ENCODE measurements at regions not wholly inside any gene's neighbourhood (a gene's known extent, or its start where the extent isn't known, plus 50 kb on each side); places are given as distances from the start of the nearest gene placed in this dataset.

- TF ChIP-seq, protein P1, sequence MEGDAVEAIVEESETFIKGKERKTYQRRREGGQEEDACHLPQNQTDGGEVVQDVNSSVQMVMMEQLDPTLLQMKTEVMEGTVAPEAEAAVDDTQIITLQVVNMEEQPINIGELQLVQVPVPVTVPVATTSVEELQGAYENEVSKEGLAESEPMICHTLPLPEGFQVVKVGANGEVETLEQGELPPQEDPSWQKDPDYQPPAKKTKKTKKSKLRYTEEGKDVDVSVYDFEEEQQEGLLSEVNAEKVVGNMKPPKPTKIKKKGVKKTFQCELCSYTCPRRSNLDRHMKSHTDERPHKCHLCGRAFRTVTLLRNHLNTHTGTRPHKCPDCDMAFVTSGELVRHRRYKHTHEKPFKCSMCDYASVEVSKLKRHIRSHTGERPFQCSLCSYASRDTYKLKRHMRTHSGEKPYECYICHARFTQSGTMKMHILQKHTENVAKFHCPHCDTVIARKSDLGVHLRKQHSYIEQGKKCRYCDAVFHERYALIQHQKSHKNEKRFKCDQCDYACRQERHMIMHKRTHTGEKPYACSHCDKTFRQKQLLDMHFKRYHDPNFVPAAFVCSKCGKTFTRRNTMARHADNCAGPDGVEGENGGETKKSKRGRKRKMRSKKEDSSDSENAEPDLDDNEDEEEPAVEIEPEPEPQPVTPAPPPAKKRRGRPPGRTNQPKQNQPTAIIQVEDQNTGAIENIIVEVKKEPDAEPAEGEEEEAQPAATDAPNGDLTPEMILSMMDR (IDR thresholded peaks at IDR 0.05) = no peak
- TF ChIP-seq POLR2A (IDR thresholded peaks at IDR 0.05) (no peak), POLR2AphosphoS5 (IDR thresholded peaks at IDR 0.05) (no peak)
These were observed 231.7 kb downstream of the VAPA start for GRCh38 chr18:10145546-10145945.
